GM19328 (cell line): ENCODE measurements at regions not wholly inside any gene's neighbourhood (a gene's known extent, or its start where the extent isn't known, plus 50 kb on each side); places are given as distances from the start of the nearest gene placed in this dataset.

Experiments
- ATAC-seq: cut with Tn5 transposase; IDR thresholded peaks from one replicate; pipeline ENCODE4 v1.9.1; 2021; ENCODE audit warnings: mild to moderate bottlenecking, moderate library complexity; ENCODE audit not compliant: unreplicated experiment

DNA sequence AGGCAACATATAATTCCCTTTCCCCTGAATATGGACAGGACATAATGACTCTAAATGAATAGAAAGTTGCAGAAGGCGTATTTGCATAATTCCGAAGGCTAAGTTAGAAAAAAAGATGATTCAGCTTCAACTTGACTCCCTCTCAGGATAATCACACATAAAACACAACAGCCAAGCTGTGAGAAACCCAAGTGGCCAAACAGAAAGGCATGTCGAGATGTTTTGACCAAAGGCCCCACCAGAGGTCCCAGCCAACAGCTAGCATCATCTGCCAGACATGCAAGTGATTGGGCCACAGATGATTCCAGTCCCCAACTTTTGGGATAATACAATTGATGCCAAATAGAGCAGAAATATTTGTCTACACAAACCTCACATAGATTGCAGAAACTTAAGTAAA is 444.9 kb downstream of the LTN1 start:
- no peak for ATAC-seq

DNA sequence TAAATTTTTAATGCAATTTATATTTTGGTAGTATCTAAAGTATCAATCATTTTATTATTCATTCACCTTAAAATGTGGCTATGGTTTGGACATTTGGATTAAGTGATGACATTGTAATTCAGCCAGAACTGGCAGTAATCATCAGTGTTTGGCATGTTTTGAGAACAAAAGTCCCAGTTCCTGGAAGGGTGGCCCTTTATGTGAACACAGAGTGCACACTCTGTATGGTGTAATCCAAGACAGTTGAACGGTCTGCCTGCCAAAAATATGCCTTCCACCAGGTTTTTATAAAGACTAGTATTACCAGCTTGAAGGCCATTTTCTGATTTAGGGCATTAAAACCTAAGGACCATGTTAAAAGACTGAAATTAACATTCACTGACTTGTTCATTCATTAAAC is 448.7 kb downstream of the LTN1 start:
- ATAC-seq = no peak

DNA sequence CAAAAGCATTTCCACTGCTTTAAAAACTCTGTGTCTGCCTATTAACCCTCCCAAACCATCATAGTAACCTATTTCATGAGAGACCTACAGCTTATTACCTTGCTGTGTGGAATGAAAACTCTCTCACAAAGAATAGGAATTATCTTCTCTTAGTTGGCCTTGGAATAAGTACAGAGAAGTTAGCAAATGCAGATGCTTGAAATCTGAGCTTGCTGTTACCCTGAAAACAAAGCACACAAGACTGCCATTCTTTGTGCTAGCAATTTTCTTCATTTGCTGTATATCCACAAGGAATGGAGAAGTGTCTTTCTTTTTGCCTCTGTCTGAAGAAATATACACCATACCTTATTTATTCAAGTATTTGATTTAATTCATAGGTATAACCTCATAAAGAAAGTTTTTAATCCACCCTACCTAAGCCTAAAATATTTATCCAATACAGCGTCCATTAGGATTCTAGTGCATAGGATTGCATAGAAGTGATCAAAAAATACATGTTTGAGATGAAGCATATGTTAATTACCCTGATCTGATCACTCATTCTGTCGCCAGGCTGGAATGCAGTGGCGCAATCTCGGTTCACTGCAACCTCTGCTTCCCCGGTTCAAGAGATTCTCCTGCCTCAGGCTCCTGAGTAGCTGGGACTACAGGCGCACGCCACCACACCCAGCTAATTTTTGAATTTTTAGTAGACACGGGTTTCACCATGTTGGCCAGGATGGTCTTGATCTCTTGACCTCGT is 451.1 kb downstream of the LTN1 start:
- ATAC-seq = no peak

- ATAC-seq = no peak
Observed at GRCh38 chr21:28540514-28540913, 452.2 kb downstream of the LTN1 start.

GRCh38 chr21:28539623-28539988 is 453.1 kb downstream of the LTN1 start:
- ATAC-seq = no peak

DNA sequence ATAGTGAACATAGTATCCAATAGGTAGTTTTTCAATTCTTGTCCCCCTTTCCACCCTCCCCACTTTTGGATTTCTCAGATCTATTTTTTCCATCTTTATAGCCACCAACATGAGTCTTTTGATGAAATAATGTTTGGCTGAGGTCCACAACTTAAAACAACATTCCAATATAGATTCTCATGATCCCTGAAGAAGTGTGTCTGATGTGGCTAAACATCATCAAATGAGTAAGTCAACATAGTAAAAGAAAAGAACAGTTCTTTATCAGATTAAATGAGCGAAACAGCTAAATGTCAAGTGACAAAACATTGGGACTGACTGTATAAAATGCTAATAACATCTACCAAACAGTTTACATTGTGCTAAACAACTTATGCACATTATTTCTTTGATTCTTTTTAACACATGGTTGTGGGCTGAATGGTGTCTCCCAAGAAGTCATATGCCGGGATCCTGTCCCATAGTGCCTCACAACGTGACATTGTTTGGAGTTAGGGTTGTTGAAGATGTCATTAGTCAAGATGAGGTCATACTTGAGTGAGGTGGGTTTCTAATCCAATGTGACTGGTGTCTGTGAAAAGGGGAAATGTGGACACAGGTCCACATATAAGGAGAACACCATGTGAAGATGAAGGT is 453.6 kb downstream of the LTN1 start:
- no peak for ATAC-seq

DNA sequence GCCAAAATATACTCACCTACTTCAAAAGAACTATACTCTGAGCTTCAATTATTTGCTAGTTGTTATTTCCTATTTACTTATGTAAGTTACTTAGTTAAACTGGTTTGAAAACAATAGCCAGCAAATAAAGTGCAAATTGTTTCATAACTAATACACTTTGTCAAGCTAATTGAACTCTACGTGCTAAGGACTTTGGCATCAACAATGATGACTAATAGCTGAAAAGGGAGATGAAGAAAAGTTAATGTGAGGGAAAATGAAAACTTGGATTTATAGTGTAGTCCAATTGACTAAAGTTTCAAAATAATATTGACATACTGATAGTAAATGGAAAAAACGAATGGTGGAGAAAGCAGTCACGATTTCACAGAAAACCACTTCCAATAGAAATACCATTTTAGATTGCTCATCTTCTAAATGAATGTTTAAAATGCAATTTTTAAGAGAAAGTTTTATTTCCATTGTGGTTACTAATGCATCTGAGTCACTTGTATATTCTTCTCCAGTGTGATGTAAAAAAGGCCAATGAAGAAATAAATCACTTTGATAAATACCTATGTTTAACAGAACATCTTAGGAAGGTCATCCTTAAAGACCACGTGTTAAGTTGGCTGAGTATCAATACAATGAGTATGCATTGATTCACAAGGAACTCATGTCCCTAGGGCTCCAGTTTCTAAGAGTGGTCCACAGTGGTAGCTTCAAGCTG is 455.2 kb downstream of the LTN1 start:
- no peak for ATAC-seq

DNA sequence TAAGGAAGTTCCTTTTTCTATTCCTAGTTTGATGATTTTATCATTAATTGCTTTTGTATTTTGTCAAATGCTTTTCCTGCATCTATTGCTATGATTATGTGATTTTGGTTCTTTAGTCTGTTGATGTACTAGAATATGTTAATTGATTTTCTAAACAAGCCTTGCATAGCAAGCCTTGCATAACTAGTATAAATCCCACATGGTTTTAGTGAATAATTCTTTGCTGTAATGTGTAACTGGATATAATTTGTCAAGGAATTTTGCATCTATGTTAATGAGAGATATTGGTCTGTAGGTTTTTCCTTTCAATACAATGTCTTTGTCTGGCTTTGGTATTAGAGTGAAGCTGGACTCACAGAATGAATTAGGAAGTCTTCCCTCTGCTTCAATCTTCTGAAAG is 460.2 kb downstream of the LTN1 start:
- no peak for ATAC-seq

- ATAC-seq = no peak
Observed at GRCh38 chr21:28523367-28523766, 469.3 kb downstream of the LTN1 start.

GRCh38 chr21:28522014-28522799 is 470.5 kb downstream of the LTN1 start:
- ATAC-seq = peak; percentile 48

- ATAC-seq = no peak
Observed at GRCh38 chr21:28518630-28519029, 474.0 kb downstream of the LTN1 start.

DNA sequence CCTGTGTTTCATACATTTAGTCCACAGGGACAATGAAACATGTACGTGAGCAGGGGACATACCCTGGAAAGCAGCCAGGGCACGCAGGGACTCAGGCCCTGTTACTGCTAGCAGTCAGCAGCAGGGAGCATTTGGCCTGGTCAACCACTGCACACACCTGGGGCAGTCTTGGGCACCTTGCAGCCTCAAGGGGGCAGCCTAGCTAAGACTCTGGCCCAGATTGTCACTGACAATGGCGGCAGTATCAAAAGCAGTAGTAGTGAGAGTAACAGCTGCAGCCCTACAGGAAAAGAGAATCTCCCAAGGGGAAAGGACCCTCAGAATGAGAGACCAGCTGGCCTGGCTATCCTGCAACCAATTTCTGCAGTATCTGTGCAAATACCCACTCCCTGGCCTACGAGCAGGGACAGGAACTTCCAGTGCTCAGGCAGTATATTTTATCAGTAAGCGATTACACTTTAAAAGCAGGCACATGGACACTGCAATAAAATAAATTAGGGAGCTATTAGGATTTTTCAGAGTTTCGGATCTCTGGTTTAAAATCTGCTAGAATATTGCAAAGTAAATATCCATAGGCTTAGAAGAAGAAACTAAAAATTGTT is 475.6 kb downstream of the LTN1 start:
- ATAC-seq = peak; percentile 96

- no peak for ATAC-seq
Observed at GRCh38 chr21:28516021-28516420, 476.7 kb downstream of the LTN1 start.

DNA sequence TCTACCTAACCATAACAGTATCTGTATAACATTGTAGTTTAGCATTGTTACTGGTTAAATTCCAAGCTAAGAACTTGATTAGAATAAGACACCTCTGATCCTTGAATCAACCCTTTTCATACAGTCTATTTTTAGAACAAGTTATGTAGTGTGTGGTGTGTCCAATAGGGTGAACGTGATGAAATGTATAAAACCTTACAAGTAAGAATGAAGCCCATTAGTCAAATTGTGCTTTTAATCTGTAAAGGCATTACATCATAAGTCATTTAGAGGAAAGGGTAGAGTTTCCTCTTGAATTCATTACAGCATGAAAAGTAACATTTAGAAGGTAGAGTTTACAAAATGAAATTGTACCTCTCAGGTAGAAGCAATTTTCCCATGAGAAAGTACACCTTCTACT is 479.2 kb downstream of the LTN1 start:
- ATAC-seq = no peak

DNA sequence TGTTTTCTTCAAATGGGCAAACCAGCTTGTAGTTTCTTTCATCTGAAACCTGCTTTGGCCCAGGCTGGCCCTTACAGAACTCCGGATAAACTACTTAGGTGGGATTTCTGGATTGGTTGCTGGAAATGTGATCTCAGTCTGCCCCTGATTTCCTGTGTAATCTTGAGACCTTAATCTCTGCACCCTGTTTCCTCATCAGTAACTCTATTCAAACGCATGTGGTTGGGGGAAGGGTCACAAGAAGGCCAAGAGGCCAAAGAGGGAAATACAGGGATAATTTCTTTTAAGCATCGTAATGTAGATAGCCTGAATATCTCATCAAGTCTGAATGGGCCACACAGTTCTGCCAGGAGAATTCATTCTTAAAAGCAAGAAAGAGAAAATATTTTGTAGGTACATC is 483.6 kb downstream of the LTN1 start:
- ATAC-seq = no peak

DNA sequence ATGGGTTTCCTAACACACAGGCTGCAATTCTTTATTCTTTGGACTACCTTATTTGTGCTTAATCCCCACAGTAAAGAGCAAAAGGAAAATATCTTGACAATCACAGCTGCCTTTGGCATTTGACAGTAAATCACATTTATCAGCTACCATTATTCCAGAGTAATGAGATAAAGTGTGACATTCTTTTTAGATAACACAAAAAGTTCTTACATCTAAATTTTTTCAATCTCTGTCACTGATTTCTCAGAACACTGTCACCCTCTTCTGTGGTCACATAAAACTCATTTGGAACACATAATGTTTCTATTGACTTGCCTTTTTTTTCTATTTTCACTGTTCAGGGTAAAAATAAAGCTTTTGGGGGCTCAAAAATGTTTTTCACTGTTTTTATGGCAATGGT is 484.6 kb downstream of the LTN1 start:
- no peak for ATAC-seq

DNA sequence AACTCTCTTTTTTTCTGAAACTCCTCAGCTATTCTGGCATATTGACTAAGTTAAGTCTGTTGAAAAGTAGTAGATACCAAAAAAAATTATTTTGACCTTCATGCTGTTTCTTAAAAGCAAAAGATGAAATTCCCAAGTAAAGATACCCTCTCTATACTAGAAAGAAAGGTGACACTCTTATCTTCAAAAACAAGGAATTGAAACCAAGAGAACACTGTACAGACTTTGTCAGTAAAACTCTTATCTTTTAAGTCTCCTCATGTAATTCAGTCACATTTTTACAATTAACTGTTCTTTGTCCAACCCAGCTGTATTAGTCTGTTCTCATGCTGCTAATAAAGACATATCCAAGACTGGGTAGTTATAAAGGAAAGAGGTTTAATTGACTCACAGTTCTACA is 496.2 kb downstream of the LTN1 start:
- no peak for ATAC-seq

DNA sequence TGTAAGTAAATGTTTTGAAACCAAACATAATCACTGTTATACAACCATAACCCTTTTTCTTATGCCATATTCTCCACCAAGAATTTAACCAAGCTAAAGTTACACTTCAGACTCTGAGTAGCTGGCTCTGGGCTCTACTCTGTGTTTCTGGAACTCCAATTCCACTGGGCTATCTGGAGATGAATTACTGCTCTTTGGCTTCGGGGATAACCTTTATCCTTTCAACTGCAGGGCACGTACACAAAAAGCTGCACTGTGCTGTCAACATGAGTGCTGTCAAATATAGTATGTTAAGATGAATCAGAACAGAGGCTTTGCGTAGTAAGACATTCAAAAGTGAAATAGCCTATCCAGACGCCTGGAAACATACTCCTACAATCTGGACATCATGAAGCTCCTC is 500.6 kb downstream of the LTN1 start:
- no peak for ATAC-seq

GRCh38 chr21:28489821-28490350 is 502.8 kb downstream of the LTN1 start:
- no peak for ATAC-seq

GRCh38 chr21:28489162-28489561 is 503.5 kb downstream of the LTN1 start:
- no peak for ATAC-seq
